Smooth muscle cell (in vitro differentiated cells): ENCODE measurements at regions not wholly inside any gene's neighbourhood (a gene's known extent, or its start where the extent isn't known, plus 50 kb on each side); places are given as distances from the start of the nearest gene placed in this dataset.

Experiments
- DNase-seq: peaks from one replicate; lab custom pipeline; 2025; ENCODE audit not compliant: unreplicated experiment; lab: John Stamatoyannopoulos, UW
- H2AFZ ChIP-seq: fragments of 200-600 bp; sonication (generic); 2 replicates; pipeline ENCODE4 v1.6.0; 2016; ENCODE audit warnings: antibody characterized with exemption, low read depth, mild to moderate bottlenecking
- H3F3A ChIP-seq: fragments of 200-600 bp; sonication (generic); 2 replicates; pipeline ENCODE4 v1.6.0; 2017; ENCODE audit warnings: antibody characterized with exemption, low read depth
- H3K27ac ChIP-seq: fragments of 200-600 bp; sonication (generic); 2 replicates; pipeline ENCODE4 v1.5.1; 2016; ENCODE audit warnings: low read depth, mild to moderate bottlenecking
- H3K27me3 ChIP-seq: fragments of 200-600 bp; sonication (generic); 2 replicates; pipeline ENCODE4 v1.6.1; 2016; ENCODE audit warnings: low read depth, mild to moderate bottlenecking
- H3K36me3 ChIP-seq: fragments of 200-600 bp; sonication (generic); 2 replicates; pipeline ENCODE4 v1.5.1; 2016; ENCODE audit warnings: low read depth
- H3K4me1 ChIP-seq: fragments of 200-600 bp; sonication (generic); 2 replicates; pipeline ENCODE4 v1.5.1; 2016; ENCODE audit warnings: low read depth
- H3K4me2 ChIP-seq: fragments of 200-600 bp; sonication (generic); 2 replicates; pipeline ENCODE4 v1.6.0; 2016; ENCODE audit warnings: mild to moderate bottlenecking
- H3K4me3 ChIP-seq: fragments of 200-600 bp; sonication (generic); 2 replicates; pipeline ENCODE4 v1.5.1; 2016; ENCODE audit warnings: mild to moderate bottlenecking
- H3K79me2 ChIP-seq: fragments of 200-600 bp; sonication (generic); 2 replicates; pipeline ENCODE4 v1.6.0; 2016; ENCODE audit warnings: low read depth, mild to moderate bottlenecking
- H3K9ac ChIP-seq: fragments of 200-600 bp; sonication (generic); 2 replicates; pipeline ENCODE4 v1.6.0; 2016; ENCODE audit warnings: low read depth
- H3K9me3 ChIP-seq: fragments of 200-600 bp; sonication (generic); replicated peaks from 2 replicates; pipeline ENCODE4 v1.5.1; 2016; ENCODE audit warnings: low read depth
- H4K20me1 ChIP-seq: fragments of 200-600 bp; sonication (generic); 2 replicates; pipeline ENCODE4 v1.6.0; 2016; ENCODE audit warnings: low read depth
- WGBS: methylation state at CpG from one replicate; pipeline ENCODE4 v1.1.7; 2016; ENCODE audit warnings: low lambda C conversion rate; 5-methylcytosine and 5-hydroxymethylcytosine counted together
- TF ChIP-seq, protein P1 (sequence below): fragments of 200-600 bp; sonication (generic); IDR thresholded peaks from 2 replicates; pipeline ENCODE4 v1.5.1; 2017; ENCODE audit warnings: borderline replicate concordance, mild to moderate bottlenecking, antibody characterized with exemption; ENCODE audit not compliant: insufficient read depth, poor library complexity, severe bottlenecking

DNA sequence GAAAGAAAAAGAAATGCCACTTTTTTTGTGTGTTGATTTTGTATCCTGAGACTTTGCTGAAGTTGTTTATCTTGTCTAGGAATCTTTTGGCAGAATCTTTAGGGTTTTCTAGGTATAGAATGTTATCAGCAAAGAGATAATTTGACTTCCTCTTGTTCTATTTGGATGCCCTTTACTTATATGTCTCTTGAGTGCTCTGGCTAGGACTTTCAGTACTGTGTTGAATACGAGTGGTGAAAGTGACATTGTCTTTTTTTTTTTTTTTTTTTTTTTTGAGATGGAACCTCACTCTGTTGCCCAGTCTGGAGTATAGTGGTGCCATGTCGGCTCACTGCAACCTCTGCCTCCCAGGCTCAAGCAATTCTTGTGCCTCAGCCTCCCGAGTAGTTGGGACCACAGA lies 64.7 kb upstream of the NPHP3 start:
- H3K4me1 ChIP-seq = no peaks in the 10 kb centered on the region
- H3K79me2 ChIP-seq = no peaks in the 10 kb centered on the region
- H2AFZ ChIP-seq = no peak overlapping the region
- H3K27ac ChIP-seq = no peak overlapping the region
- H3F3A ChIP-seq = no peaks in the 10 kb centered on the region
- no peaks in the 10 kb centered on the region for H3K36me3 ChIP-seq
- WGBS = 92% methylated on average over 3 of the region's 3 CpGs
- H3K27me3 ChIP-seq = no peaks in the 10 kb centered on the region
- no peak for DNase-seq
- no peak overlapping the region for H3K4me2 ChIP-seq
- H3K9me3 ChIP-seq = no peaks in the 10 kb centered on the region
- H4K20me1 ChIP-seq = no peaks in the 10 kb centered on the region
- TF ChIP-seq, protein P1, sequence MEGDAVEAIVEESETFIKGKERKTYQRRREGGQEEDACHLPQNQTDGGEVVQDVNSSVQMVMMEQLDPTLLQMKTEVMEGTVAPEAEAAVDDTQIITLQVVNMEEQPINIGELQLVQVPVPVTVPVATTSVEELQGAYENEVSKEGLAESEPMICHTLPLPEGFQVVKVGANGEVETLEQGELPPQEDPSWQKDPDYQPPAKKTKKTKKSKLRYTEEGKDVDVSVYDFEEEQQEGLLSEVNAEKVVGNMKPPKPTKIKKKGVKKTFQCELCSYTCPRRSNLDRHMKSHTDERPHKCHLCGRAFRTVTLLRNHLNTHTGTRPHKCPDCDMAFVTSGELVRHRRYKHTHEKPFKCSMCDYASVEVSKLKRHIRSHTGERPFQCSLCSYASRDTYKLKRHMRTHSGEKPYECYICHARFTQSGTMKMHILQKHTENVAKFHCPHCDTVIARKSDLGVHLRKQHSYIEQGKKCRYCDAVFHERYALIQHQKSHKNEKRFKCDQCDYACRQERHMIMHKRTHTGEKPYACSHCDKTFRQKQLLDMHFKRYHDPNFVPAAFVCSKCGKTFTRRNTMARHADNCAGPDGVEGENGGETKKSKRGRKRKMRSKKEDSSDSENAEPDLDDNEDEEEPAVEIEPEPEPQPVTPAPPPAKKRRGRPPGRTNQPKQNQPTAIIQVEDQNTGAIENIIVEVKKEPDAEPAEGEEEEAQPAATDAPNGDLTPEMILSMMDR = no peak
- H3K4me3 ChIP-seq = no peak overlapping the region
- H3K9ac ChIP-seq = no peak overlapping the region

DNA sequence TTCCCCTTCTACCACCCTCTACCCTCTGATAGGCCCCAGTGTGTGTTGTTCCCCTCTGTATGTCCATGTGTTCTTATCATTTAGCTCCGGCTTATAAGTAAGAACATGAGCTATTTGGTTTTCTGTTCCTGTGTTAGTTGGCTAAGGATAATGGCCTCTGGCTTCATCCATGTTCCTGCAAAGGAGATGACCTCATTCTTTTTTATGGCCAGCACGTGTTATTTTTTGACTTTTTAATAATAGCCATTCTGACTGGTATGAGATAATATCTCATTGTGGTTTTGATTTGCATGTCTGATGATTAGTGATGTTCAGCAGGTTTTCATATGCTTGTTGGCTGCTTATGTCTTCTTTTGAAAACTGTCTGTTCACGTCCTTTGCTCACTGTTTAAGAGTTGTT lies 63.1 kb upstream of the NPHP3 start:
- H3K36me3 ChIP-seq = no peaks in the 10 kb centered on the region
- peak overlapping the region; percentile 35 for H3K4me2 ChIP-seq
- no peaks in the 10 kb centered on the region for H3F3A ChIP-seq
- H3K9me3 ChIP-seq = no peaks in the 10 kb centered on the region
- no peaks in the 10 kb centered on the region for H3K27me3 ChIP-seq
- no peak overlapping the region for H3K4me3 ChIP-seq
- H3K4me1 ChIP-seq = no peaks in the 10 kb centered on the region
- no peak overlapping the region for H2AFZ ChIP-seq
- no peak overlapping the region for H3K9ac ChIP-seq
- no peaks in the 10 kb centered on the region for H4K20me1 ChIP-seq
- no peak for DNase-seq
- WGBS = 21% methylated on average over 3 of the region's 3 CpGs
- H3K79me2 ChIP-seq = no peaks in the 10 kb centered on the region
- TF ChIP-seq, protein P1 = no peak
- peak overlapping the region; percentile 49 for H3K27ac ChIP-seq

DNA sequence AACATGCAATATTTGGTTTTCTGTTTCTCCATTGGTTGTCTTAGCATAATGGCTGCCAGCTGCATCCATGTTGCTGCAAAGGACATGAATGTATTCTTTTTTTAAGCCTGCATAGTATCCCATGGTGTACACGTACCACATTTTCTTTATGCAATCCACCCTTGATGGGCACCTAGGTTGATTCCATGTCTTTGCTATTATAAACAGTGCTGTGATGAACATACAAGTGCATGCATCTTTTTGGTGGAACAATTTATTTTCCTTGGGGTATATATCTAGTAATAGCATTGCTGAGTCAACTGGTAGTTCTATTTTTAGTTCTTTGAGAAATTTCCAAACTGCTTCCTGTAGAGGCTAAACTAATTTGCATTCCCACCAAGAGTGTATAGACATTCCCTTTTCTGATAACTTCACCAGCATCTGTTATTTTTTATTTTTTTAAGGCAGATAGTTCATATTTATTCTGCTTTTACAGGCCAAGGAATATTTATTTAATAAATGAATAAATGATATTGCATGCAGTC lies 62.4 kb upstream of the NPHP3 start:
- Histone ChIP-seq H4K20me1 (no peaks in the 10 kb centered on the region), H3K4me2 (peak overlapping the region; percentile 35), H3K36me3 (no peaks in the 10 kb centered on the region), H3K79me2 (no peaks in the 10 kb centered on the region), H3K9ac (no peak overlapping the region), H3F3A (no peaks in the 10 kb centered on the region), H2AFZ (no peak overlapping the region), H3K4me1 (no peaks in the 10 kb centered on the region), H3K9me3 (no peaks in the 10 kb centered on the region), H3K4me3 (no peak overlapping the region), H3K27me3 (no peaks in the 10 kb centered on the region), H3K27ac (peak overlapping the region; percentile 49)
- WGBS = 100% methylated on average over 1 of the region's 1 CpG
- TF ChIP-seq, protein P1 = no peak
- no peak for DNase-seq

DNA sequence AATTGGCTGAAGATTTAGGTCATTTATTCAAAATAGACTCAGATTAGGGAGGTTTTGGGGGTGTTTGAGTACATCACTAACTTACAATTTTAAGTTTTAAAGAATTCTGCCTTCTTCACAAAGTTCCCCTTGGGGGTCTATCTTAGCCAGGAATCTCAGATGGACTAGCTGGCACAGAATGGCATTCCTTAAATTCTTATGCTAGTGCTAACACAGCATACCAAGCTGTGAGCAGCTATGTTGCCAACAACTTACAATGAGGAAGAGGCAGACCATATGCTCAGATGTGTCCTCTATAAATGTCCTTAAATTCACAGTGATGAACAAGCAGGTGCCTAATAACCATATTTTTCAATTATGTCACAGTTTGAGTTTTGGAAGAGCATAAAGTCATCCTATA lies 60.9 kb upstream of the NPHP3 start:
- H3K27ac ChIP-seq = no peak overlapping the region
- TF ChIP-seq, protein P1 = no peak
- no peak overlapping the region for H3K4me2 ChIP-seq
- H3K4me3 ChIP-seq = no peak overlapping the region
- no peaks in the 10 kb centered on the region for H3K4me1 ChIP-seq
- H3F3A ChIP-seq = no peaks in the 10 kb centered on the region
- H2AFZ ChIP-seq = no peak overlapping the region
- H4K20me1 ChIP-seq = no peaks in the 10 kb centered on the region
- DNase-seq = no peak
- H3K9me3 ChIP-seq = no peaks in the 10 kb centered on the region
- H3K79me2 ChIP-seq = no peaks in the 10 kb centered on the region
- H3K9ac ChIP-seq = no peak overlapping the region
- H3K27me3 ChIP-seq = no peaks in the 10 kb centered on the region
- H3K36me3 ChIP-seq = no peaks in the 10 kb centered on the region
